ENCODE measurements at regions not wholly inside any gene's neighbourhood (a gene's known extent, or its start where the extent isn't known, plus 50 kb on each side); places are given as distances from the start of the nearest gene placed in this dataset.

DNA sequence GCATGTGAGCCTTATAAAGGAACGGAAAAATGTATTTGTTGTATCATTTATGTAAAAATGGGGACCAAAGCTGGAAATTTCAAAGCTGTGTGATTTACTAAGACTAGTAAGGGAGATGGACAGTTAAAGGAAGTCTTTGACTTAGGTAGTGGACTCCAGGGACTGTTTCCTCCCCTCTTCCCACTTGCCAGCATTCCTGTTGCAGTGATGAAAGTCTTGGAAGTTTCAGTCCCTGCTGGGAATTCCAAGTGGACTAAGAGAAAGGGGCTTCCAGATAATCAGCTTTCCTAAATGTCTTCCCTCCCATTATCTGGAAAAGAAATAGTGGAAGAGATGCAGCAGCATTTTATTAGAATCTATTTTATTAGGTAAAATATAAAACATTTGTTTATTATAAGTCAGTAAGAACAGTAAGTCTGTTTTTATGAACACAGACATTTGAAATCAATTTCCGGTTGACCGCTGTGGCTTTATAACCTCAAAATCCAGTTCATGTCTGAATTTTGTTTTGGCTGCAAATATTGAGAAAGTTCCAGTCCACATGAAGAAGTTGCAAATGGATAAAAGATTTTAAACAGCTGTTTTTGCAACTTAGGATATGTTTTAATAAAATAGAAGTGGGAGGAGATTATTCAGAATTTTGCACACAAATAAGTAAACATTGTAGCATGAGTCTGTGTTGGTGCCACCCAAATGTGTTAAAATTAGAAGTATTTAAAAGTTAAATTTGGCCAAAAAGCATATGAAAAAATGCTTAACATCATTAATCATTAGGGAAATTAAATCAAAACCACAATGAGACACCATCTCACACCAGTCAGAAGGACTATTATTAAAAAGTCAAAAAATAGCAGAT is 141.8 kb downstream of the IL20RB start:
- Histone ChIP-seq H3K4me1 (no peaks in the 10 kb centered on the region), H3K27me3 (ENCODE audit: low read depth) (peaks cover 8% of the 10 kb centered on the region; the same call in 1 of the 2 replicates), H3K36me3 (replicated peaks) (no peaks in the 10 kb centered on the region), H3K4me3 (no peak overlapping the region), H3K9me3 (no peaks in the 10 kb centered on the region)
- no peak for DNase-seq (ENCODE audit: low spot score in 2 of 2)
- in situ Hi-C loops (cut with MboI; ENCODE audit: low sequenced_read_pairs) = loop anchor here (25.0 kb wide), 2 partner anchors 588 to 838 kb away; no protein-coding TSS in a partner anchor

DNA sequence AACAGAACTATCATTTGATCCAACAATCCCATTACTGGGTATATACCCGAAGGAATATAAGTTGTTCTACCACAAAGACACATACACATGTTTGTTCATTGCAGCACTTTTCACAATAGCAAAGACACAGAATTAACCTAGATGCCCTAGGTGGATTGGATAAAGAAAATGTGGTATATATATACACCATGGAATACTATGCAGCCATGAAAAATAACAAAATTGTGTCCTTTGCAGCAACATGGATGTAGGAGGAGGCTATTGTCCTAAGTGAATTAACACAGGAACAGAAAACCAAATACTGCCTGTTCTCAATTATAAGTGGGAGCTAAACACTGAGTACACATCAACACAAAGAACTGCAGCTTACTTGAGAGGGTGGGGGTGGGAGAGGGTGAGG is 142.5 kb downstream of the IL20RB start:
- in situ Hi-C loops (cut with MboI; ENCODE audit: low sequenced_read_pairs) = loop anchor here (25.0 kb wide), 2 partner anchors 587 to 837 kb away; no protein-coding TSS in a partner anchor
- H3K27me3 ChIP-seq (ENCODE audit: low read depth) = peaks cover 8% of the 10 kb centered on the region; the same call in 1 of the 2 replicates
- no peaks in the 10 kb centered on the region for H3K36me3 ChIP-seq (replicated peaks)
- no peaks in the 10 kb centered on the region for H3K4me1 ChIP-seq
- no peaks in the 10 kb centered on the region for H3K9me3 ChIP-seq
- H3K4me3 ChIP-seq = no peak overlapping the region
- no peak for DNase-seq (ENCODE audit: low spot score in 2 of 2)

DNA sequence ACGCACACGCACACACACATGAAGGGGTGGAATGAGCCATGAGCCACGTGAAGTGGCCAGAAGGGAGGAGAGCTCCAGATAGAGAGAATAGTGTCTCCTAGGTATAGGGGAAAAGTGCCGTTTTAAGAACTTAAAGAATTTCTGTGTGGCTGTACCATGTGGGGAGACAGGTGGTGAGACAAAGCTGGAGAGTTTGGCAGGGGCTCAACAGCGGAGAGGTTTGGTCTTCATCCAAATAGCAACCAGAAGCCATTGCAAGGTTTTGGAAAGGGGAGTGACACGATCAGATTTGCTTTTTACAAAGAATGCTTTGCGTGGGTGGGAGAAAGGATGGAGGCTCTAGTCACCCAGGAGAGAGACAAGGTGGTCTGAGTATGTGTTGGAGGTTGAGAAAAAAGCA is 146.0 kb downstream of the IL20RB start:
- peaks cover 16% of the 10 kb centered on the region for H3K27me3 ChIP-seq (ENCODE audit: low read depth)

DNA sequence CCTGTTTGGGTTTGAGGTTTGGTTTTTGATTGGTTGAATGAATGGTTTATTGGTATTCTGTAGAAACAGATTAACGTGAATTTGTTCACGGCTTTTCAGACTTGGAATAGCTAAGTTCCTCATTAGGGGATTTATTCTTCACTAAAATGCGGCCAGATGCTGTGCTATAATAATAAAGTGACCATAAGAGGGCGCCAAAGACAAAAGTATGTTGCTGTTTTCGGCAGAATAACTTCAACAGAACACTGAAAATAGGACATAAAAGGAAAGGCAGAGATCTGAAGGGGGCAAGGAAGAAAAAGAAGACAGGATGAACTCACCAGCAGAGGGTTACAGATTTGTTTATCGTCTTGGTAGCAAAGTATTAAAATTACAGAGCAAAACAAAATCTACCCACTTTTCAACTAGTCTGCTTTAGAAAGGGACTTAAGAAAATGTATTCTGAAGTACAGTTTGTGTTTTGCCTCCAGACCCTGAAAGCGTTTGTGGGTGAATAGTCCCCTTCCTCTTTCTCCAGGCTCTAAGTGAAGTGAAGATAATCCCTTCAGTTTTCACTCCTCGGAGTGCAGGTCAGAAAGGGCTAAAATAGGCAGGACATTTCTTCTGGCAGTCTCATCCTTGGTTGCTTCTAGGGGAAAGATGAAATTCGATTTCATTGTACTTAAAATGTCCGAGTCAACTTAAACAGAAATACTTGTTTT is 147.6 kb downstream of the IL20RB start:
- peak; percentile 52 to 74 for DNase-seq (ENCODE audit: low spot score in 2 of 2)
- in situ Hi-C loops (cut with MboI; ENCODE audit: low sequenced_read_pairs) = loop anchor here (25.0 kb wide), 2 partner anchors 582 to 832 kb away; no protein-coding TSS in a partner anchor

More for the DNA sequence above, 146.0 kb downstream of the IL20RB start:
- Histone ChIP-seq H3K4me1 (peaks cover 5% of the 10 kb centered on the region; the same call in 1 of the 2 replicates), H3K4me3 (no peak overlapping the region), H3K9me3 (no peaks in the 10 kb centered on the region), H3K36me3 (replicated peaks) (no peaks in the 10 kb centered on the region)
- DNase-seq (ENCODE audit: low spot score in 2 of 2) = no peak
- in situ Hi-C loops (cut with MboI; ENCODE audit: low sequenced_read_pairs) = loop anchor here (25.0 kb wide), 2 partner anchors 584 to 834 kb away; no protein-coding TSS in a partner anchor

GRCh38 chr3:137106612-137107240 is 148.9 kb downstream of the IL20RB start:
- in situ Hi-C loops (cut with MboI; ENCODE audit: low sequenced_read_pairs) = loop anchor here (25.0 kb wide), 2 partner anchors 581 to 831 kb away; no protein-coding TSS in a partner anchor
- H3K36me3 ChIP-seq (replicated peaks) = no peaks in the 10 kb centered on the region
- H3K9me3 ChIP-seq = no peaks in the 10 kb centered on the region
- peaks cover 5% of the 10 kb centered on the region; the same call in 1 of the 2 replicates for H3K4me1 ChIP-seq
- H3K4me3 ChIP-seq = no peak overlapping the region
- peaks cover 16% of the 10 kb centered on the region for H3K27me3 ChIP-seq (ENCODE audit: low read depth)
- no peak for DNase-seq (ENCODE audit: low spot score in 2 of 2)

More for the DNA sequence above, 147.6 kb downstream of the IL20RB start:
- no peaks in the 10 kb centered on the region for H3K9me3 ChIP-seq
- H3K27me3 ChIP-seq (ENCODE audit: low read depth) = peaks cover 16% of the 10 kb centered on the region
- H3K36me3 ChIP-seq (replicated peaks) = no peaks in the 10 kb centered on the region
- H3K4me1 ChIP-seq = peaks cover 5% of the 10 kb centered on the region; the same call in 1 of the 2 replicates
- H3K4me3 ChIP-seq = no peak overlapping the region

DNA sequence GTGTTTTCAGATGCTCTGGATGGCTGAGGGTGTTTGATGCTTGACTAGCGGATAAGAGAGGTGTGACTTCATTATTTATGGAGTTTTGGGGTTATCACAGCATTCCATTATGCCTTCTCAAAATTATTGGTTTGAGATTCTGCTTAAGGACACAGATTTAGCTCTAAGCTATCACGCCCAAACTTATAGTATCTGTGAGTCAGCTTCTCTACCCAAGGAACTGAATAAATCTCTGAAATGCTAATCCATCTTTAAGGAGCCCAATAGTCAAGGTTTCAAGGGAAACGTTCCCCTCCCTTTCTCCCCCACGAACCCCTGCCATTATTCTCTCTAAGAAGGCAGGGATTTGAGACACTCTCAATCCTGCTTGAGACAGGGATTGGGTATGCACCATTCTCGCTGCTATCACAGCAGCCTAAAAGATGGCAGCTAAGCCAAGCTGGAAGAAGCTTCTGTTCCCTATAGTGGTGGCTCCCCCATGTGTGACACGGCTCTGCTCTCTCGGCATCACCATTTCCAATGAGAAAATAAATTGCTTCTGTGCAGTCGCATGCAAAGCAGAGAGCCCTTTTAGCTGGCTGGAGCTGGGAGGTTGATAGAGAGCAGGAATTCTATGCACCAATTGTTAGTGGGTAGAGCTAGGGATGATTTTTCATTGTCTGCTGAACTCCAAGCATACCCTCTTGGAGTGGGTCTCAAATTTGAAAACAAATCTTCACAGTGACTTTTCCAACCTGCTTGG is 151.1 kb downstream of the IL20RB start:
- no peaks in the 10 kb centered on the region for H3K9me3 ChIP-seq
- DNase-seq (ENCODE audit: low spot score in 2 of 2) = no peak
- in situ Hi-C loops (cut with MboI; ENCODE audit: low sequenced_read_pairs) = loop anchor here (25.0 kb wide), 2 partner anchors 578 to 828 kb away; no protein-coding TSS in a partner anchor
- H3K36me3 ChIP-seq (replicated peaks) = no peaks in the 10 kb centered on the region
- H3K27me3 ChIP-seq (ENCODE audit: low read depth) = peaks cover 16% of the 10 kb centered on the region
- peaks cover 5% of the 10 kb centered on the region; the same call in 1 of the 2 replicates for H3K4me1 ChIP-seq
- no peak overlapping the region for H3K4me3 ChIP-seq

DNA sequence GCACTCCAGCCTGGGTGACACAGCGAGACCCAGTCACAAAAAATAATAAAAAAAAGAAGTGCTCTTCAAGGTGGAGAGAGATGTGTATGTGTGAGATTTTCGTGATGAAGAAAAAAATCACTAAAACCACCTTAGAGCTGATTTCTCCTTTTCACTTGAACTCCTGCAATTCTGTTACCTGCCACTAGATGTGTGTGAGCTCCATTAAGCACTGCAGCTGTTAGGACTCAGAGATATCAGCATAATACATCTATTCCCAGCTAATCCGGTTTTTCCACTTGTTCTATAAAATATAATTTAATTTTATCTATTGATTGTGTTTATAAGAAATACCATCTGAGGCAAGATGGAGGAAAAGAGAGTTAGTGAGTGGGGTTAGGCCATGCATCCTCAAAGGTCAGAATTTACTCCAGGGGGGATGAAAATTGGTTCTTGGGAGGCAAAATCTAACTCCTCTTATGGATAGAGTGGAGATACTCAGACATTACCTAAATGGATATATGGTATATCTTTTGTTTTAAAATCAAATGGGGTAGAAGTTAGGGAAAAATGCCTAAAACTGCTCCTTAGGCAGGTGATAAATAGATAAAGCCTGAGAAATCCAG is 152.7 kb downstream of the IL20RB start:
- in situ Hi-C loops (cut with MboI; ENCODE audit: low sequenced_read_pairs) = loop anchor here (25.0 kb wide), 2 partner anchors 577 to 827 kb away; no protein-coding TSS in a partner anchor
- H3K27me3 ChIP-seq (ENCODE audit: low read depth) = peaks cover 16% of the 10 kb centered on the region
- DNase-seq (ENCODE audit: low spot score in 2 of 2) = peak; percentile 32 to 62
- no peaks in the 10 kb centered on the region for H3K9me3 ChIP-seq
- H3K4me1 ChIP-seq = peaks cover 5% of the 10 kb centered on the region; the same call in 1 of the 2 replicates
- H3K4me3 ChIP-seq = no peak overlapping the region
- no peaks in the 10 kb centered on the region for H3K36me3 ChIP-seq (replicated peaks)

DNA sequence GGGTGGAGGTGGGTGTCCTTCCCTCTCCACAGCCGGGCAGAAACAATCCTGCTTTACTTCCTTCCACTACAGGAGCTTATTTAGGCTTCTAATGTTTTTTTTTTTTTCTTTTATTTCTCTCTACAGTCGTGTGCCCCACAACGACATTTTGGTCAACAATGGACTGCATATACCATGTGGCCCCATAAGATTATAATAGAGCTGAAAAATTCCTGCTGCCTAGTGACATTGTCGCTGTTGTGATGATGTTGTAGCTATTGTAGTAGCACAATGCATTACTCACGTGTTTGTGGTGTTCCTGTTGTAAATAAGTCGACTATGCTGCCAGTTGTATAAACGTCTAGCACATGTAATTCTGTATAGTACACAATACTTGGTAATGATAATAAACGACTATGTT is 153.7 kb downstream of the IL20RB start:
- in situ Hi-C loops (cut with MboI; ENCODE audit: low sequenced_read_pairs) = loop anchor here (25.0 kb wide), 2 partner anchors 576 to 826 kb away; no protein-coding TSS in a partner anchor
- DNase-seq (ENCODE audit: low spot score in 2 of 2) = peak in 1 of 2 experiments; percentile 17
- H3K27me3 ChIP-seq (ENCODE audit: low read depth) = peaks cover 16% of the 10 kb centered on the region
- H3K4me3 ChIP-seq = no peak overlapping the region
- H3K36me3 ChIP-seq (replicated peaks) = no peaks in the 10 kb centered on the region
- H3K4me1 ChIP-seq = no peaks in the 10 kb centered on the region
- H3K9me3 ChIP-seq = no peaks in the 10 kb centered on the region

DNA sequence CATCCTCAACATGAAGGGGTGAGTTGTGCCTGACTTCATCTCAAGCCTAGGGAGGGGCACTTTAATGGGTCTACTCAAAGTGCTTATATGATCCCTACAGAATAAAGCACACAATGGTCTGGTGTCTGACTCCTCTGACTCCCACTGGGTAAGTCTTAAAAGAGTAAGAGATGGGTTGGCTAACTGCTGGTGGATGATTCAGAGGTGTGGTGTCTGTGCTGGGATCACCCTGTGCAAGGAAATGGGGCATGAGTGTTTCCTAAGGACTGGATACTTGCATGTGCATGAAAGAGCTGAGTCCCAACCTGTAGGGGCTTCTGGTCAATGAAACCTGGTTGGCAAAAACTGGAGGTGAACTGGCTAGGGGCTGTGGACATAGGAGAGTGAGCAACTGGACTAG is 158.8 kb downstream of the IL20RB start:
- no peak for DNase-seq (ENCODE audit: low spot score in 2 of 2)
- no peak overlapping the region for H3K4me3 ChIP-seq
- no peaks in the 10 kb centered on the region for H3K4me1 ChIP-seq
- in situ Hi-C loops (cut with MboI; ENCODE audit: low sequenced_read_pairs) = loop anchor here (25.0 kb wide), 2 partner anchors 571 to 821 kb away; no protein-coding TSS in a partner anchor
- no peaks in the 10 kb centered on the region for H3K9me3 ChIP-seq
- H3K27me3 ChIP-seq (ENCODE audit: low read depth) = peaks cover 5% of the 10 kb centered on the region
- H3K36me3 ChIP-seq (replicated peaks) = no peaks in the 10 kb centered on the region

DNA sequence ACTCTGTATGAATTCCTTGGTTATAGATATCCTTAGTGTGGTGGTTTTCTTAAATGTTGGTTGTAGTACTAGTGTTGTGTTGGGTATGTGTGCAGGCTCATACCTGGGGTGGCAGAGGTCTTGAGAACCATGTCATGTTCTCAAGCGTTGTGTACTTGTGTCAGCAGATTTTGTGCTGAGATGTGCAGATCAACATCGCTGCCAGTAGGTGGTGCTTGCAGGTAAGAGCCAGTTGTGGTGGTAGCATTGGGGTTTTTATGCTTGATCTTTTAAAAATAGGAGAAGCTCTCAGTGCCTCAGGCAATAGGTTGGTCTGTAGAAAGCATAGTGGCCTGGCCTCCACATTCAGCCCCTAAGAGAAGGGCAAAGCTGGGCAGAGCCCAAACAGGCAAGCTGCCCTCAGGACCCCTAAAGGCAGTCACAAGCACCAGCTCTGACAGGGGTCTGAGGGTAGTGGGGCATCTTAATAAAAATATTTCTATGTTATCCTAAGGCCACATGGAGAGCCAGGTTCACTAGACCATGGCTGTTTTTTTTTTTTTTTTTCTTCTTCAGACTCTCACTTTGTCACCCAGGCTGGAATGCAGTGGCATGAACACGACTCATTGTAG is 164.0 kb downstream of the IL20RB start:
- in situ Hi-C loops (cut with MboI; ENCODE audit: low sequenced_read_pairs) = loop anchor here (25.0 kb wide), 2 partner anchors 565 to 815 kb away; no protein-coding TSS in a partner anchor
- Histone ChIP-seq H3K36me3 (replicated peaks) (no peaks in the 10 kb centered on the region), H3K4me1 (no peaks in the 10 kb centered on the region), H3K4me3 (no peak overlapping the region), H3K27me3 (ENCODE audit: low read depth) (peaks cover 5% of the 10 kb centered on the region), H3K9me3 (no peaks in the 10 kb centered on the region)
- peak; percentile 22 to 54 for DNase-seq (ENCODE audit: low spot score in 2 of 2)

DNA sequence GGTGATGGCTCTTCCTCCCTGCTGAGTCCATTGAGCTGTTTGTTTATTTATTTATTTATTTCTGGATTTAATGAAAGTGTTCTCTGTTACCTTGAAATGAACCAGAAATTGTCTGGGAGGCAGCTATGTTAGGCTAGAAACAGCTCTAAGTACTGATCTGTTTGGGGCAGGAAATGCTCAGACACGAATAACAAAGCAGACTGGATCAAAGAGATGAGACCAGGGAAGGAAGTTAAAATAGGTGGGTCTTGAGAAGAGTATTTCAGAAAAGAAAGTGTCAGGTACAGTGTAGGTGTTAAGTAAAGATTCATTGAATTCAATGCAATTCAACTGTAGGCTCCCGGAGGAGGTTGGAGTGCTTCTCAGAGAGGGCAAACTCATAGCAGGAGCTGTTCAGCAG is 173.3 kb downstream of the IL20RB start:
- no peaks in the 10 kb centered on the region for H3K36me3 ChIP-seq (replicated peaks)
- H3K4me1 ChIP-seq = no peaks in the 10 kb centered on the region
- no peaks in the 10 kb centered on the region for H3K9me3 ChIP-seq
- in situ Hi-C loops (cut with MboI; ENCODE audit: low sequenced_read_pairs) = no loop called here
- DNase-seq (ENCODE audit: low spot score in 2 of 2) = no peak
- no peak overlapping the region for H3K4me3 ChIP-seq
- no peaks in the 10 kb centered on the region for H3K27me3 ChIP-seq (ENCODE audit: low read depth)

DNA sequence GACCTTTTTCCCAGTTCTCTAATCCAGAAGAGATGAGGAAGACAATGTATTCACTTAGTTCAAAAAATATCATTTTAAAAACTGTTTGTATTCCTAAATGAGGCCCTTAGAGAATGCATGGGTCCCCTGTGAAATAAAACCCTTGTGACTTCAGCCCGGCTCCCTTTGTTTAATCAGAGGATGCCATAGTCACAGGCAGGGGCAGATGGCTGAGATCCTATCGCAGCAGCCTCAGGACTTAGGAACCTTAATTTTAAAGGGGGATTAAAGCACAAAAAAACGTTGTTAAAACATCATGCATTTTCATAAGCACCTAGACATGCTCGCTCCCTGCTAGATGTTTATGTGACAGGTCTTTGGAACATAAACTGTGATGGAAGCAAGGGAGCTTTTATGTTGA is 176.6 kb downstream of the IL20RB start:
- Histone ChIP-seq H3K36me3 (replicated peaks) (no peaks in the 10 kb centered on the region), H3K4me3 (no peak overlapping the region), H3K4me1 (no peaks in the 10 kb centered on the region), H3K27me3 (ENCODE audit: low read depth) (no peaks in the 10 kb centered on the region), H3K9me3 (no peaks in the 10 kb centered on the region)
- in situ Hi-C loops (cut with MboI; ENCODE audit: low sequenced_read_pairs) = no loop called here
- no peak for DNase-seq (ENCODE audit: low spot score in 2 of 2)
